Astrocyte of the hippocampus (primary cell): ENCODE measurements at regions not wholly inside any gene's neighbourhood (a gene's known extent, or its start where the extent isn't known, plus 50 kb on each side); places are given as distances from the start of the nearest gene placed in this dataset.
"Not testable (repeated sequence)": the region's sequence is repeated elsewhere in the genome, so short reads cannot be mapped to it uniquely, and the experiment has no call there.

ENCODE experiments used
- DNase-seq: peaks from one replicate; pipeline ENCODE4 v3.0.0; 2011; ENCODE audit warnings: low read depth, low spot score

DNA sequence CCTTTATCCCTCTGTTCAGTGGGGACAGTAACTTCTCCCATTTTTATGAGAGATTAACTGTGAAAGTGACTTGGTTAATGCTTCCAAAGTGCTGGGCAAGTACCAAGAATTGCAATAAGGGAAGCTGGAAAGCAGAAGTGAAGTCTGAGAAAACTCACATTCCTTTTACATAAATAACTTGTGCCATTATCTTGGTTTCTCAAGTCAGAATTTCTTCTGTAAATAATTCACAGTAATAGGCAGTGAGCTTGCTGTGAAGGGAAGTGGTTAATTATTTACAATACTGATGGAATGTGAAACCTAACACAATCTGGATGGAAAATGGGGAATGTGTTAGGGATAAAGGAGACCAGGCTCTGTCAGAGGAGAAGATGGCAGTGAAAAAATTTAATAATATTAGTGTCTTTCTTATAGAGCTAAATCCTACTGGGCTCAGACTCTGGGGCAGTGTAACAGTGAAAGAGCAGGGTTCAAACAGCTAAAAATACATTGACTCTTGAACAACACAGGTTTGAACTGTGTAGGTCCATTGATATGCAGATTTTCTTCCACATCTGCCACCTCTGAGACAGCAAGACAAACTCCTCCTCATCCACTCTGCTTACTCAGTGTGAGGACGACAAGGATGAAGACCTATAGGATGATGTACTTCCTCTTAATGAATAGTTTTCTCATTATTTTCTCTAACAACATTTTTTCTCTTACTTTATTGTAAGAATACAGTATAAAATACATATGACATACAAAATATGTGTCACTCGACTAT lies 251.5 kb upstream of the ISX start:
- DNase-seq = peak; percentile 32

DNA sequence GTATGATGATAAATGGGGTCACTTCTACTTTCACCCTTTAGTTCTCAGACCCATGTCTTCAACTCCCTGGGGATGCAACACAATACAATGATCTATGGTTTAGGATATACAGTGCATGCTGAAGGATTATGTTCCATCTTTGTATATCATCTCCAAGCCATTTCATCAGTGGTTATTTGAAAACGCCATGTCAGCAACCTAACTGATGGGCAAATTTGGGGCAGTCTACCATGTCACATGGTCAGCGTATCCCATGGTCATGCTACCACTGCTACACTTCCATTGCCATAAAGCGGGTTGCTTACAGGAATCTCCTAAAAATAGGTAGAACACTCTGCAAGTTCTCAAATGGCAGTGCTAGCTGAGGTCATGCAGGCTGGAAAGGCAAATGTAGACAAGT lies 236.5 kb upstream of the ISX start:
- DNase-seq = no peak

DNA sequence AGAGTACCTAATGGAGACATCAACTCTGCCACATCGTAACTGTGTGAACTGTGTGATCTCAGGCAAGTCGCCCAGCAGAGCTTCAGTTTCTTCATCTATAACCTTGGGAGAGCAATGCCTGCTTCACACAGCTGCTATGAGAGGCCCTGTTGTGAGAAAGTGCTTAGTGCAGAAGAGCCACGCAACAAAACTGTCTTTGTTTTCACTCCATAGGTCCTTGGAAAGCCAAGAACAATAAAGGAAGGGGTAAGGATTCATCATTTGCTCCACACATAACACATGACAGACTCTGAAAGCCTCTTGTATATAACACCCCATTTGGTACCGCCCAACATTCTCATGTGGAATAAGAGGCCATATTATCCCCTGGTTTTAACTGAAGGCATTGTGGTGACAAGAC lies 231.9 kb upstream of the ISX start:
- no peak for DNase-seq

DNA sequence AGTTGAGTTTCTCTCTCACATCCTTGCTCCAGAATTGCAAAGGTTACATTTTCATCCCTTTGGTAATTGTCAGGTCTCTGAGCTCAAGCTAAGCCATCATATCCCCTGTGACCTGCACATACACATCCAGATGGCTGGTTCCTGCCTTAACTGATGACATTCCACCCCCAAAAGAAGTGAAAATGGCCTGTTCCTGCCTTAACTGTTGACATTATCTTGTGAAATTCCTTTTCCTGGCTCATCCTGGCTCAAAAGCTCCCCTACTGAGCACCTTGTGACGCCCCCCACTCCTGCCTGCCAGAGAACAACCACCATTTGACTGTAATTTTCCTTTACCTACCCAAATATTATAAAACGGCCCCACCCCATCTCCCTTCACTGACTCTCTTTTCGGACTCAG lies 231.4 kb upstream of the ISX start:
- DNase-seq = not testable (repeated sequence)

DNA sequence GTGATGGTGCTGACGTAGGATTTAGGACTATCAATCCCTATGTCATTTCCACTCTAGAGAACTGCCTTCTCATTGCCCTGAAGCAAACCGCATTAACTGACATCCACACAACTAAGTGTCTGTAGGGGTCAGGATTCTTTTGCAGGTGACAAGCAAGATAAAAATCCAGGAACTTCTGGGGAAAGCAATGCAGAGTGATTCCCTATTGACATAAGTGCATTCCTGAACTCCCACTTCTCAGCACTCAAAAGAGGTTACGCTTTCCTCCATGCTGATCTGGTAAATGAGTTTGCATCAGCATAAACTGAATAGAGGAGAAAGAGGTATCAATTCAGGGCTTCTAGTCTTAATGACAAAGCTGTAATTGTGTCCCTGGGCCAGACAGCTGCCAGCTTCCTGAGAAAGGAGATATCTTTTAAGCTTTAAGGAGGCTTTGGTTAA lies 224.6 kb upstream of the ISX start:
- DNase-seq = peak; percentile 36

DNA sequence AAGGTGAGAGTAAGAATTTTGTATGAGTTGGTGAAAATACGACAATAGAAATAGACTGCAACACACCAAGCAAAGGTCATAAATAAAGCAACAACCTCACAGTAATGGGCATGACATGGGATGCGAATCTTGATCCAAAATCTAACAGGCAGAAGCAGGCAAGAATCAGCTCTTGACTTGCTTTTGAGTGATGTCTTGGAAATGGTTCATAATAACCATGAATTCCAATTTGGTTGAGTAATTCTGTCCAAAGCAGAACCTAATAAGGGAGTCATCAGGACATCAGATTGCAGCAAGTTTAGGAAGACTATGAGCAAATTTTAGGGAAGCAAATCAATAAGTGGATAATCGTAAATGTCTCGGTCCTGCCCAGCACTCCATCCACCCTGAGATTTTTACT lies 224.0 kb upstream of the ISX start:
- no peak for DNase-seq

DNA sequence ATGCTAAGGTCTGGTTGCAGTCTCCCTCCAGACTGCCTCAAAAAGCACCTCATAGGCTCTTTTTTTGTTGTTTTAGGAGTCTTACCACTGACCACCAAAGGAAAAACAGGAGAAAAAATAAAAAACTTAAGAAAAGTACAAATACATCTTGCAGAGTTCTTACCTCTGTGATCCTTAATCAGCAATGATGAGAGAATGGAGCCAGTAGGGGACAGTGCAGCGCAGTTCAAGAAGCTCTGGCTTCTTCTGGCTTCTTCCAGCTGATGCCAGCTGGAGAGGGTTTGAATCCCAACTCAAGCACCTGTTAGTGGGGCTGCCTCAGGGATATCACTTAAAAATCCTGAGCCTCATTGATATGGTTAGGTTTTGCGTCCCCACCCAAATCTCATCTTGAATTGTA lies 223.3 kb upstream of the ISX start:
- no peak for DNase-seq

DNA sequence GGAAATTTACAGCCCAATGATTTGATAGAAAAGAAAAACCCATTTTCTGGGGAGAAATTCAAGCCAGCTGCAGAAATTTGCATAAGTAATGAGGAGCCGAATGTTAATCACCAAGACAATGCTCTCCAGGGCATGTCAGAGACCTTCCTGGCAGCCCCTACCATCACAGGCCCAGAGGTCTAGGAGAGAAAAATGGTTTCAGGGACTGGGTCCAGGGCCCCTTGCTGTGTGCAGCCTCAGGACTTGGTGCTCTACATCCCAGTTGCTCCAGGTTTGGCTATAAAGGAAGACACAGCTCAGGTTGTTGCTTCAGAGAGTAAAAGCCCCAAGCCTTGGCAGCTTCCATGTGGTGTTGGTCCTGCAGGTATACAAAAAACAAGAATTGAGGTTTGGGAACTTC lies 222.2 kb upstream of the ISX start:
- DNase-seq = not testable (repeated sequence)

DNA sequence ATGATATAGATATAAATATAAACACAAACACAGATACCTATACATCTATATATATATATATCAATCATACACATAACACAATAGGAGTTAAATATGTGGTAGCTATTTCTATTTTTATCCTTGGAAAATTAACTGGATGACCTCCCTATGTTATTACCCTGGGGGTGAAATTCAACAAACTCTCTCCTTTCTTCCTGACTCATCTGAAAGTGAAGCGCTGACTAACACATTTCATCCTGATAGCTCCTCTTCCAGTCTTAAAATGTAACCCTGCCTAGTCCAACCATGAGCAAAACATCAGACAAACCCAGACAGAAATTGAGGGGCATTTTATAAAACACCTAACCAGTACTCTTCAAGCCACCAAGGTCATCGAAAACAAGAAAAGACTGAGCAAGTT lies 220.6 kb upstream of the ISX start:
- DNase-seq = no peak

DNA sequence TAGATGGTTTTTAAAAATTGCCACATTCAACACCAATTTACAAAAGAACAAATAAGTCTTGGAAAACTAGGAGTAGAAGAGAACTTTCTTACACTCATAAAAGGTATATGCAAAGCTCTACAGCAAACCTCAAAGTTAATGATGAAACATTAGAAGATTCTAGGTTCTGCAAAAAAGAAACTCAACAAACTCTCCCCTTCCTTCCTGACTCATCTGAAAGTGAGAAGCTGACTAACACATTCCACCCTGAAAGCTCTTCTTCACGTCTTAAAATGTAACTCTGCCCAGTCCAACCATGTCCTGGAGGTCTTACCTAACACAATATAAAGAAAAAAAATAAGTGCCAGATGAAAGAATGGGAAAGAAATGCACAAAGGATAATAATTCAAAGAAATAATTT lies 218.9 kb upstream of the ISX start:
- DNase-seq = peak; percentile 15

DNA sequence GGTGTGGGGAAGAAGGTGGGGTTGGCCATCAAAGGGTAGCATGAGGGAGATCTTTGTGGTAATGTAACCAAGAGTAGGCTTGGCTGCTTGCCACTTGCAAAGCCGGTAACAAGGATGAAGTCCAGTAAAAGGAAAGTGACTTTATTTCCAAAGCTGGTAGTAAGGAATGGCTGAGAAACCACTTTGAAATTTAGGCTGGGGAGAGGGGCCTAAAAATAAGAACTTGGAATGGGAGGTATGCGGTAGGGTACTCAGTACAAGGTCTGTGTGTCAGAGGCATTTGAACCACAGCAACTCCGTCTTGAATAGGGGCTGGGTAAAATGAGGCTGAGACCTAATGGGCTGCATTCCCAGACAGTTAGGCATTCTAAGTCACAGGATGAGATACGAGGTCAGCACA lies 216.0 kb upstream of the ISX start:
- peak; percentile 75 for DNase-seq

DNA sequence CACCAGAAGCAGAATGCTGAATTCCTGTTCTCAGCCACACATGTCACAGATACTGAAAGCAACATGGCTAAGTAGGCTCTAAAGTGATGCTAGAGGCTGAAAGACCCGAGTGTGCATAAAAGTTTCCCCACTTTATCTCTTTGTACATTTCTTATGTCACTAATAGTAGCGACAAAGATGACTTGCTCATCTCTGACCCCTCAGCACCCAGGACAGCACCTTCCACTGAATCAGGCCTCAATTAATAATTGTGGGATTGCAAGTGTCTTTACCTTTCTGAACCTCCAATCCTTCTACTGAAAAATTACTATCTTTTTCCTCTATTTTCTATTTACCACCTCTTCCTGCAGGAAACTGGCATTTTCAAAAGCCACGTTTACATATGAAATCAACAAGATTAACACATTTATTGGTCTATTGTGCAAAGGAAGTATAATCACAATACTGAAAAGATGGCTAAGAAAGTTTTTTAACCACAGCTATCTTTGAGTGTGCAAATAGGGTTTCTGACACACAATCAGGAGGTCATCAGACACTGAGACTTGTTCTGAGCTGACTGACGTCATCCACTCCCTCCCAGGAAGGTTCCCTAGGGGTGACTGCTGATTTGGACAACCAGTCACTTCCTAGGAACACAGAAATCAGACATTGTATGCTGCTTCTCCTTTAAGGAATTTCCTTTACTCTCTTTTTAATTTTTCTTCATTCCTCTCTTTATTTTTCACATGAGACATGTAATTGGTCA lies 213.9 kb upstream of the ISX start:
- peak; percentile 8 for DNase-seq

DNA sequence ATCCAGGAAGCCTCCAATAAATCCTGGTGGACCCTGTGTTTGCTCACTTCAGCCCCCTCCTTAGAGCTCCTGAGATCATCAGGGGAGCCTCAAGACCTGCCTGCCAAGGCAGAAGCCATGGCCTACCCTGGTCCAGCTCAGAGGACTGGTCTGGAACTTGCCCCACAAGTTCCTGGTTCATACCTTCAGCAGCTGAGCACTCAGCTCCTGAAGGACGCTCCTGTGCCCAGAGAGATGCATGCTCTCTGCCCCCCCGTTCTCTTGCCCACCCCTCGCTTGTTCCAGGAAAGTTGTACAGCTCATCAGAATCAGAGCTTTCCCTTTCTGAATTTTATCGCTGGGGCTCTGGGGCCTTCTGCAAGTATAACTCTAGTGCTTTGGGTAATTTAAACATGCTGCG lies 210.5 kb upstream of the ISX start:
- DNase-seq = no peak

DNA sequence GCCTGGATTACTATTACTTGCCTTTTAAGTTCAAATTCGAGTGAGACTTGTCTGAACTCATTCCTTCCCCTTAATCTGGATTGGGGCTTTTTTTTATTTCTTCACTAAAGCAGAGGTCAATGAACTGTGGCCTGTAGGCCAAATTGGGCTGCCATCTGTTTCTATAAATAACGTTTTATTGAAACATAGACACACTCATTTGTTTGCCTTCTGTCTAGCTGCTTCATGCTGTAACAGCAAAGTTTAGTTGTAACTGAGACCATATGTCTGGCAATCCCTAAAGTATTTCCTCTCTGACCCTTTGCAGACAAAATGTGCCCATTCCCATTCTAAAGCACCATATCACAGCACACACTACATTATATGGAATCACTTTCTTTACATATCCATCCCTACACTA lies 207.9 kb upstream of the ISX start:
- DNase-seq = no peak

DNA sequence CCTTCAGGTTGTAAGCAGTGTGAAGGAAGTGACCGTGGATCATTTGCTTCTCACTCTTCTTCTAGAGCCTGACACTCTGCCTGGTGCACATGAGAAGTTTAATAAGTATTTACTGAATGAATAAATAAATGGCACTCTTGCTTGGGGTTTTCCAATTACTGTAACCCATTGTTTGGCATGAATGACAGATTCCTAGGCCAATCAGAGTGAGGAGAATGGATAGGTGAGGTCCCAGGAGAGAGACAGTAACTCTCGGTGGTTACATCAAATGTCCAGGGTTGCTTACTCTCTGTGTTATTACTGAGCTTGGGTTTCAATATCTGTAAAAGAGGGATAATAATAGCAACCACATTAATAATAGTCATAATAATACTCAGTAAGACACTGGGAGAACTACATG lies 204.2 kb upstream of the ISX start:
- DNase-seq = no peak

DNA sequence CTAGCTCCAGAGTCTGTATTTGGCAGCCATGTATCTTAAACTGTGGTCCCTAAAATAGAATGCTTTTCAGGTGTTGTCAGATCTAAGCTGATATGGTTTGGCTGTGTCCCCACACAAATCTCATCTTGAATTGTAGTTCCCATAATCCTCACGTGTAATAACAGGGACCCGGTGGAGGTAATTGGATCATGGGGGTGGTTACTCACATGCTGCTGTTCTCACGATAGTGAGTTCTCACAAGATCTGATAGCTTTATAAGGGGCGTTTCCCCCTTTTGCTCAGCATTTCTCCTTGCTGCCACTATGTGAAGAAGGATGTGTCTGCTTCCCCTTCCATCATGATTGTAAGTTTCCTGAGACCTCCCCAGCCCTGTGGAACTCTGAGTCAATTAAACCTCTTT lies 199.9 kb upstream of the ISX start:
- DNase-seq = no peak

DNA sequence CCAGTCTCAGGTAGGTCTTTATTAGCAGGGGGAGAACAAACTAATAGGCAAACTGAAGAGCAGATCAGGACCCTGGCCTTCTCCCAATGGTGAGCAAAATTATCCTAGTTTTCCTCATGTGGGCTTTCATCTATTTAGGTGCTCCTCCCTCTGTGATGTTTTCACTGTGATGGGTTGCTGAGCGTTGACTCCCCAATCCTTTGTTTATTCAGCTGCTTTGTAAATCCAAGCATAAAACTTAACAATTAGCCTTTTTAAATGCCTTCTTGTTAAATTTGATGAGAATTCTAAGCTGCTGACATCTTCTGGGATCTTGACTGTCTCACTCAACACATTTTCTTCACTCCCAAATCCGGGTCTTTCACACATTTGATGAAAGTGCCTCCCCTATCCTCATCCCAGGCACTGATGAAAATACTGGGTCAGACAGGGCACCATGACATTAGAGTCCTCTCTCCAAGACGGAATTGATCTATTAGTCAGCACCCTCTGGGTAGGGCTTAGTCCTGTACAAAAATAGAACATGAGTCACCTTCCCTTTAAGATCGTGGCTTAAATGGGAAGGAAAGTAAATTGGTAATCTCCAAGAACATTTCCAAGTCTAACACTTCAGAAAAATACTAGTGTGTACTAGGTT lies 199.3 kb upstream of the ISX start:
- DNase-seq = peak; percentile 37

DNA sequence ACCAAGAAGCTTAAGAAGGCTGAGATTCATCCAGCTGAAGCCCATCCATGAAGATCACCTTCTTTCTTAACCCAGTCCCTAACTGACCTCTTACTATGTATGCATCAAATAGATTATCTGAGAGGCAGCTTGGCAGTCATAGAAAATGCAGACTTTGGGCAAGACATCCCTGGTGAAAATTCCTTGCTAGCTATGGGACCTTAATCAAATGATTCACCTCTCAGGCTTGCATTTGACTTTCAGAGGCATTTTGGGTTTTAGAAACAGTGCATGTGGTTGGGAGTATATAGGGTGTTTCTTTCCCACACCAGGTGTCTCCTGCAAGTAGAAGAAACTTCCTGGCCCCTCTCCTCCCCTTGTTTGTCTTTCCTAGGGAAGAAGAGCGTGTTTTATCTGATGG lies 188.5 kb upstream of the ISX start:
- peak; percentile 39 for DNase-seq

DNA sequence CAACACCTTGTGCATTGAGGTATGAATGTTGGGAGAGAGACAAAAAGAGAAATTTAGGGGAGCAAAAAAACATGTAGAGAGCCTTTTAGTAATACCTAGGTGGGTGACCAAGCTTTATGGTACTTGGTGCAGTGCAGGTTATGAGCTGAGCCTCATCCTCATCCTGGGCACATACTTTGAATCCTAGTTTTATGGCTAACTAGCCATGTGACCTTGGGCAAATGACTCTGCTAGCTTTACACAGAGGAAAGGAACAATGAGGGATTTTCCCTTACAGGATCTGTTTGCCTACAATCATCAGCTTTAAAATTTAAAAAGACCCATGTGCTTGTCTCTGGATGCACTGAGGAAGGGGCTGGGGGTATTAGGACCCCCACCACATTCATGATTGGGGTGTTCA lies 187.8 kb upstream of the ISX start:
- no peak for DNase-seq

DNA sequence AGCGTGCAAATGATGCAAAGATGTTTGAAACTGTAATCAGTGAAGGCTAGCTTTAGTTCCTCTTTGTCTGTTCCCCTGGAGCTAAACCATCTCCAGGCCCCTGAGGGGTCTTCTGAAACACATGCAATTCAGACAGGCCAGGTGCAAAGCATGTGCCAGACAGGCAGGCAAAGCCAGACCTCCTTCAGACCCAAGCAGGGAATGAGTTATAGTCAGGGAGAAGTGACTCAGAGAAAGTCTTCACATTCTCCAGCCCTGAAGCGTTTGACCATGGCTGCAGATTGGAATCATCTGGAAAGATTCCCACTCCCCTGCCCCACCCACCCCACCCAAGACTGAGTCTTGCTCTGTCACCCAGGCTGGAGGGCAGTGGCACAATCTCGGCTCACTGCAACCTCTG lies 187.0 kb upstream of the ISX start:
- peak; percentile 36 for DNase-seq

DNA sequence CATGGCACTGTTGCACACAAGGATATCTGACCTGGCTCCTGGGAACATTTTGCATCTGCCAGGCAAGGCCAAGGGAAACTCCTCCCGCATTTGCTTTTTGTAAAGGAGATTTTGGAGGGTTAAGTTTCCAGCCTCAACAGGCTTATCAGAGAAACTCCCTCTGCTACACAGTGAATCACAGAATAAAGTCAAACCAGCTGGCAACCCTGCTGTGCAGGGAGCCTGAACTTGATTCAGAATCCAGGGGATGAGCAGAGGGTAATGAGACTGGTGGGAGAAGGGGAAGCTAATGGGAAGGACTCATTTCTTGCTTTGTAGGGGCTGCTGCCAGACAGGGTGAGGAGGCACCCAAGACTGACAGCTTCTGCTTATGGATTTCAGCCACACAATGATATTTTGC lies 185.3 kb upstream of the ISX start:
- no peak for DNase-seq

DNA sequence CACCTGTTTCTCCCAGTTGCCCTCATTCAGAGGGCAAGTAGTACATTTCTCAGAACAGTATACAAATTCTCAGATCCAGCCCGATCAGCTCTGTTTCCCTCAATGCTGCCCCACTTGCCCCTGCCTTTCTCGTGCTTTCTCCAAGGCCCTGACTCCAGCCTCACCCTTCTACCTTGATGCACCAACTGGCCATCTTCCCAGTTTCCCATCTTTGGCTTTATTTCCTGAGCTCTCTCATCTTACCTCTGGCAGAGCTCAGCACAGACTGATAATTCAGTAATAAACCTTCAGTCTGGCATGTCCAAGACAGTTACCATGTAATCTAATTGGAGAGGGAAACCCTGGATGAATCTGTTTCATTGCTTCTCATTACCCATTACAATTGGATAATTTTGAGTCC lies 184.5 kb upstream of the ISX start:
- no peak for DNase-seq

DNA sequence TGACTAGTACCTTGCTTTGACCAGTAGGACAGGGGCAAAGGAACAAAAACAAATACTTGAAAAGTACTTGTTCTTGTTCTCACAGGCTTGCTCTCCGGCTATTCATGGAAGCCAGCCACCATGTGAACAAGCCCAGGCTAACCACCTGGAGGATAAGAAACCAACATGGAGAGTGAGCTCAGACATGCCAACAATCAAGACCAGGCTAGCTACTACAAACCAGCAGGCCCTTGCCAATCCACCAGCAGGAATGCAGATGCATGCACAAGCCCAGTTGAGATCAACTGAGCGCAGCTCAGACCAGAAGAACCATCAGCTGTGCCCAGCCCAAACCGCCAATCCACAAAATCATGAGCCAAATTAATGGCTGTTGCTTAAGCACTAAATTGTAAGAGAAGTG lies 180.1 kb upstream of the ISX start:
- peak; percentile 12 for DNase-seq
